C4-2B (cell line): ENCODE measurements at regions not wholly inside any gene's neighbourhood (a gene's known extent, or its start where the extent isn't known, plus 50 kb on each side); places are given as distances from the start of the nearest gene placed in this dataset.

ENCODE experiments used
- H3K27ac ChIP-seq: fragments of 450-650 bp; 2 replicates; pipeline ENCODE4 v1.5.1; 2017
- CTCF ChIP-seq: fragments of 450-650 bp; conservative IDR thresholded peaks from 2 replicates; pipeline ENCODE4 v1.5.1; 2017; ENCODE audit warnings: mild to moderate bottlenecking
- ZFX ChIP-seq: fragments of 450-650 bp; IDR thresholded peaks from 2 replicates; pipeline ENCODE4 v1.6.1; 2017

- no peak overlapping the region for H3K27ac ChIP-seq
- TF ChIP-seq ZFX, result no peak
- no peak for TF ChIP-seq CTCF
These were observed 142.8 kb downstream of the ACTR3 start for GRCh38 chr2:114032705-114033104.

- no peak overlapping the region for H3K27ac ChIP-seq
- TF ChIP-seq ZFX, result no peak
- no peak for TF ChIP-seq CTCF
These were observed 144.9 kb downstream of the ACTR3 start for GRCh38 chr2:114034742-114035141.

- H3K27ac ChIP-seq, result no peak overlapping the region
- TF ChIP-seq CTCF, result no peak
- TF ChIP-seq ZFX, result no peak
These were observed 148.8 kb downstream of the ACTR3 start for GRCh38 chr2:114038710-114039109.

- no peak for TF ChIP-seq CTCF
- no peak for TF ChIP-seq ZFX
- no peak overlapping the region for H3K27ac ChIP-seq
These were observed 149.8 kb downstream of the ACTR3 start for GRCh38 chr2:114039677-114040076.

- no peak overlapping the region for H3K27ac ChIP-seq
- TF ChIP-seq ZFX, result no peak
- TF ChIP-seq CTCF, result no peak
These were observed 150.9 kb downstream of the ACTR3 start for GRCh38 chr2:114040826-114041225.

GRCh38 chr2:114044985-114045384 is 155.1 kb downstream of the ACTR3 start:
- TF ChIP-seq CTCF (no peak), ZFX (no peak)
- H3K27ac ChIP-seq, result no peak overlapping the region

- H3K27ac ChIP-seq, result no peak overlapping the region
- TF ChIP-seq CTCF (no peak), ZFX (no peak)
These were observed 156.5 kb downstream of the ACTR3 start for GRCh38 chr2:114046373-114046772.
